ENCODE measurements at regions not wholly inside any gene's neighbourhood (a gene's known extent, or its start where the extent isn't known, plus 50 kb on each side); places are given as distances from the start of the nearest gene placed in this dataset.
A peak's percentile ranks its signal among the peaks of the same experiment; 100 is the strongest.

DNA sequence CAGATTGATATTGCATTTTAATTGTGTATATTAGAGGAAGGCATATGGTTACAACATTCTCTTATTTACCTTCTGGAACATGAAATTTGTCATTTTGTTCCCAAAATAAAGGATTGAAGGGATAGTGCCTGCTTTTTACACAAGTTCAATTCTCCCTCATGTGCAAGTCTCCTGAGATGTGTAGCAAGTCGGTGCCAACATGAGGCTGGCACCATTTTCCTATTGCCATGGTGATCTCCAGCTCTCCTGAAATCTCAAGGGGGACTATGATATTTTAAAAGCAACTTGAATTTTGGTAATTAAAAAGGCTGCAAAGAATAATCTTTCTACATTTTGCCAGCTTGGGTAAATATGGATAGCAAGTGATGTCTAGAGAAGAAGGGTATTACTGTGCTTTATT, 693.3 kb upstream of the WWC1 start:
- DNase-seq (ENCODE audit: low read depth) = no peak
- TF ChIP-seq, protein P1, sequence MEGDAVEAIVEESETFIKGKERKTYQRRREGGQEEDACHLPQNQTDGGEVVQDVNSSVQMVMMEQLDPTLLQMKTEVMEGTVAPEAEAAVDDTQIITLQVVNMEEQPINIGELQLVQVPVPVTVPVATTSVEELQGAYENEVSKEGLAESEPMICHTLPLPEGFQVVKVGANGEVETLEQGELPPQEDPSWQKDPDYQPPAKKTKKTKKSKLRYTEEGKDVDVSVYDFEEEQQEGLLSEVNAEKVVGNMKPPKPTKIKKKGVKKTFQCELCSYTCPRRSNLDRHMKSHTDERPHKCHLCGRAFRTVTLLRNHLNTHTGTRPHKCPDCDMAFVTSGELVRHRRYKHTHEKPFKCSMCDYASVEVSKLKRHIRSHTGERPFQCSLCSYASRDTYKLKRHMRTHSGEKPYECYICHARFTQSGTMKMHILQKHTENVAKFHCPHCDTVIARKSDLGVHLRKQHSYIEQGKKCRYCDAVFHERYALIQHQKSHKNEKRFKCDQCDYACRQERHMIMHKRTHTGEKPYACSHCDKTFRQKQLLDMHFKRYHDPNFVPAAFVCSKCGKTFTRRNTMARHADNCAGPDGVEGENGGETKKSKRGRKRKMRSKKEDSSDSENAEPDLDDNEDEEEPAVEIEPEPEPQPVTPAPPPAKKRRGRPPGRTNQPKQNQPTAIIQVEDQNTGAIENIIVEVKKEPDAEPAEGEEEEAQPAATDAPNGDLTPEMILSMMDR (IDR thresholded peaks at IDR 0.05; ENCODE audit: insufficient read depth, low read length) = no peak
- H3K4me3 ChIP-seq (ENCODE audit: low read depth, low read length) = no peak overlapping the region

DNA sequence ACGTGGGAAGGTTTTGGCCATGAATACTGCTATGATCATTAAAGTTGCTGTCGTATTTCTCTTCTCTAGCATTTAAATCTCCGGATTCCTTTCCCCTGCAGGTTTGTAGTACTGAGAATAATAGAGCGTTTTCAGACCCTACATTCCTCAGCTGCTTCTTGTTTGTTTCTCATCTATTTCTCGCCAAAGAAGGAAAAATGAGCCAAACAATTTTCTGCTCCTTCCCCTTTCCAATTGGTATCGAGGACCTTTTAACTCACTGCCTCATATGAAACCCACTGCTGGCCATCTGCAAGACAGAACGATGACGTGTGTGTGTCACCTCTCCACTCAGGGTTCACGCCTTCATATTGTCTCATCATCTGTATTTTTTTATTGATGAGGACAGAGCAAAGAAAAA, 689.4 kb upstream of the WWC1 start:
- TF ChIP-seq, protein P1 (IDR thresholded peaks at IDR 0.05; ENCODE audit: insufficient read depth, low read length) = no peak
- no peak for DNase-seq (ENCODE audit: low read depth)
- no peak overlapping the region for H3K4me3 ChIP-seq (ENCODE audit: low read depth, low read length)

DNA sequence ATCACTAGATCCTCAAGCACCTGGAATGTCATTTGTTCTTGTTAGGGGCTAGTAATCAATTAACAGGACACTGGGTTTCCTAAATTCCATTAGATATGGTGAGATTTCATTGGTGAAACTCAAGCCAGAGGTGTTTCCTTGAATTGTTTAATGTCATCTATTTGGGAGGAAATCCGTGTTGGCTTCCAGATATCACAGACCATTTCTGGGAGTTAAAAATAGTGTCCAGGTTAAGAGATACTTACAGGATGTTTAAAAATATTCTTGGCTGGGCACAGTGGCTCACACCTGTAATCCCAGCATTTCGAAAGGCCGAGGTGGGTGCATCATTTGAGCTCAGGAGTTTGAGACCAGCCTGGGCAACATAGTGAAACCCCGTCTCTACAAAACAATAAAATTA, 688.3 kb upstream of the WWC1 start:
- TF ChIP-seq, protein P1 (IDR thresholded peaks at IDR 0.05; ENCODE audit: insufficient read depth, low read length) = no peak
- DNase-seq (ENCODE audit: low read depth) = no peak
- H3K4me3 ChIP-seq (ENCODE audit: low read depth, low read length) = no peak overlapping the region

DNA sequence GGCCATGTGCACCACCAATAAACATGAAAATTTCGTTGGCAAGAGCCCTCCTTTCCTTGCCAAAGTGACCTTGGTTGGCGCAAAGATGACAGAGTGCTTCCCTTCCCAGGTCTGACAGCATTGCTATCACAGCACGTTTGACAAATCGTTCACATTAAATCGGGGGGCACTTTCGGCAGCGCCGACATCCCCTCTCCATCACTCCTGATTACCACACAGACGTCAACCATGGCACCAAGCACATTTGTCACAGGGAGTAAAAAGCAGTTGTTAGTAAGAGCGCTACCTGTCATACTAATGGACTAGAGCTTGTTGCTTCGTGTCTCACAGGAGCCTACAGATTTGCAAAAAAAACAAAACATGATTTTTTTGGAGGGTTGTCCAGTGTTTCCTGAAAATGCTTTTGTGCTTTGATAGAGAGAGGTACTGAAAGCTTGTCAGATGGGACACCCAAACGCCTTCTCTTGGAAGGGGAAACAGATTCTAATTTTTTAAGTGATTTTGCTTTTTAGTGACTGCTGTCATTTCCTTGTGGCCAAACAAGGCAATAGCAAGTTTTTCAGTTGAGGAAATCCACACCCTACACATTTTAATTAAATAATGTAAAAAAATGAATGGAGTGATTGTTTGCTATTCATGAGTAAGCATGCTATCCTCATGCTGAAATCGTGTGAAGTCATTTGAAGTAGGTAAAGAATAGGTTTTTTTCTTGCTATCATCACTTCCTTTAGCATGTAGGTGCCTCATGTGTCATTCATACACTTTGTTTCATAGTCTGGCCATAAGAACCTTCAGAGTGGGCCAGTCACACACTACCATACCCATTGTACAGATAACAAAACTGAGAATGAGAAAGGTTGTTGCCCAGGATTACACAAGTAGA, 682.8 kb upstream of the WWC1 start:
- no peak overlapping the region for H3K4me3 ChIP-seq (ENCODE audit: low read depth, low read length)
- TF ChIP-seq, protein P1 (IDR thresholded peaks at IDR 0.05; ENCODE audit: insufficient read depth, low read length) = peak; percentile 18
- no peak for DNase-seq (ENCODE audit: low read depth)

DNA sequence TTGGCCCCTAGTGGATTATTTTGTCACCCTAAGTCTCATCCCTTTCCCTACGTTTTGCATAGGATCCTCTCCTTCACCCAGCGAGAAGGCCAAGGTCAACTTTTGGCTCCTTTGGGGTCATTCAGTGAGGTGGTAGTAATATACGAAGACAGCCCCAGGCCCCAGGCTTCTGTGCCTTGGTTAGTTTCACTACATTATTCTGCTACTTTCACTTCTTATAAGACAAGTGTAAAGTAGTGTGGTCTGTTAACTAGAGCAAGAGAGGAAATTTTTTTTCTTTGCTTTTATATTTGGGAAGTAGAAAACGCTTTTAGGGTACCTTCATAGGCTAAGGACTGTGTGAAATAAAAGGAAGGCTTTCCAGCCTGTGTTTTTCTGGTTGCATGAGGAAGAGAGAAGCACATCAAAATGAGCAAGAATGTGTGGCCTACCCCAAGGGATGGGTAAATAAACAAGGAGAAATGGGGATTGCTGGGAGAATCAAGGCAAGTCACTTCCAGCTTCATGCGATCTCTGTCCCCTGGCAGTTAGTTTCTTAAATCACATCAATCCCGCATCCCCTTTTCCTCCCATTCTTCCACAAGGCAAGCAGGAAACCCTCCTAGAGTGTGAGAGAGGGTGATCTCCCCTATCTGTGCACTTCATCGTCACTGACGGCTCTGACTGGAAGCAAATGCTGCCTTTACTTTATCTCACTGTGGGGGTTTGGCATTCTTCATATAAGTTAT, 677.0 kb upstream of the WWC1 start:
- TF ChIP-seq, protein P1 (IDR thresholded peaks at IDR 0.05; ENCODE audit: insufficient read depth, low read length) = no peak
- H3K4me3 ChIP-seq (ENCODE audit: low read depth, low read length) = no peak overlapping the region
- no peak for DNase-seq (ENCODE audit: low read depth)

DNA sequence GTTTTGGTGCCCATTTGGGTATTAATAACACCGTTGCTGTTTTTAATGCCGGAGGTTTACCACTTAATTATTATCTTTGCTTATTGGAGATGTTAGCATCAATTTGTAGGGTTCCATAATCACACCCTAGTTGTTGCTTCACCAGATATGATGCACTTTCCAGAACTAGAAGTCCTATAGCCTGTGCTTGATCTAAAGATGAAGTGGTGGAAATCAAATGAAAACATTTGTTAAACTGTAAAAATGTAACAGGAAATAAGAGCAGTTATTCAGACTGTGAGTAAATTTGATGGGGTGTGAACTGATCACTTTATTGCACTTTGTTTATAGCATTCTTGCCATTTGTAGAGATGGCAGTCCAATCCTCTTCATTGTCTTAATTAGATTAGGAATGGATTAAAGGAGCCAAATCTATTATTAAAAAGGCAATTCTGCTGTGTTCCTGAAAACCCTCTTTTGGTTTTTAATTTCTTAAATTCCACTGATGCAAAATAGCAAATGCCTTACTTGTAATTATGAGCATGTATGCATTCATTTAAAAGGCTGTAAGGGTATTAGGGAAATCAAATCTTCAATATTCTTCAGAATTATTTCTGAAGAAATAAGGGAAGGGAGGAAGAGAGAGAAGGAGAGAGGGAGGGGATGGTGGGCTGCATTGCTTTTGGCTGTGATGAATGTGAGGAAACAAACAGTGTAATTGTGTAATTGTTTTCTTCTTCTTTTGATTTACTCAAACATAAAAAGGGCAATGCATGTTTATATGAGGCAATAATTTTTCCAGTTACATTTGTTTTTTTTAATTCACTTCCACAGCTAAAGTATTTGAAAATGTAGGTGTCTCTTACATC, 675.2 kb upstream of the WWC1 start:
- DNase-seq (ENCODE audit: low read depth) = no peak
- H3K4me3 ChIP-seq (ENCODE audit: low read depth, low read length) = no peak overlapping the region
- TF ChIP-seq, protein P1 (IDR thresholded peaks at IDR 0.05; ENCODE audit: insufficient read depth, low read length) = no peak
